C4-2B (cell line): ENCODE measurements at regions not wholly inside any gene's neighbourhood (a gene's known extent, or its start where the extent isn't known, plus 50 kb on each side); places are given as distances from the start of the nearest gene placed in this dataset.

Experiments
- H3K27ac ChIP-seq: fragments of 450-650 bp; 2 replicates; pipeline ENCODE4 v1.5.1; 2017
- ZFX ChIP-seq: fragments of 450-650 bp; IDR thresholded peaks from 2 replicates; pipeline ENCODE4 v1.6.1; 2017
- TF ChIP-seq, protein P1 (sequence below): fragments of 450-650 bp; conservative IDR thresholded peaks from 2 replicates; pipeline ENCODE4 v1.5.1; 2017; ENCODE audit warnings: mild to moderate bottlenecking

DNA sequence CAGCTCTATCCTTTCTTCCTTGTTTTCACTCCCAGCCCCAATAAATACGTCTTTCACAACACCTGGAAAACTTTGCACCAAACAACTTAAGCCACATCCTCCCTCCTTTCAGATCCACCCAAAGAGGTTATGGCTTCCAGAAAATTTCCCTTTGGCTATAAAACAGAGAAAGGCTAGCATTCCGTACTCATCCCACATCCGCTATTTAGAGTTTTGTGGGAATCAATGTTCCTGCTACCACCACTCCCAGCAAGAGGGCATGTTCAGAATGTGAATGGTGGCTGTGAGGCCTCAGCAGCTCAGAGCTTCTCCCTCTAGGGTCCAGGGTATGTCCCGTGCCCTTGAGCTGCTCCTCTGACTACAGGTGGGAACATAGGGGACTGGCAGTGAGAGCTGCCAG, 214.6 kb downstream of the NCK2 start:
- H3K27ac ChIP-seq: no peak overlapping the region
- TF ChIP-seq ZFX: no peak
- TF ChIP-seq, protein P1, sequence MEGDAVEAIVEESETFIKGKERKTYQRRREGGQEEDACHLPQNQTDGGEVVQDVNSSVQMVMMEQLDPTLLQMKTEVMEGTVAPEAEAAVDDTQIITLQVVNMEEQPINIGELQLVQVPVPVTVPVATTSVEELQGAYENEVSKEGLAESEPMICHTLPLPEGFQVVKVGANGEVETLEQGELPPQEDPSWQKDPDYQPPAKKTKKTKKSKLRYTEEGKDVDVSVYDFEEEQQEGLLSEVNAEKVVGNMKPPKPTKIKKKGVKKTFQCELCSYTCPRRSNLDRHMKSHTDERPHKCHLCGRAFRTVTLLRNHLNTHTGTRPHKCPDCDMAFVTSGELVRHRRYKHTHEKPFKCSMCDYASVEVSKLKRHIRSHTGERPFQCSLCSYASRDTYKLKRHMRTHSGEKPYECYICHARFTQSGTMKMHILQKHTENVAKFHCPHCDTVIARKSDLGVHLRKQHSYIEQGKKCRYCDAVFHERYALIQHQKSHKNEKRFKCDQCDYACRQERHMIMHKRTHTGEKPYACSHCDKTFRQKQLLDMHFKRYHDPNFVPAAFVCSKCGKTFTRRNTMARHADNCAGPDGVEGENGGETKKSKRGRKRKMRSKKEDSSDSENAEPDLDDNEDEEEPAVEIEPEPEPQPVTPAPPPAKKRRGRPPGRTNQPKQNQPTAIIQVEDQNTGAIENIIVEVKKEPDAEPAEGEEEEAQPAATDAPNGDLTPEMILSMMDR: no peak

GRCh38 chr2:105954891-105955290, 210.2 kb downstream of the NCK2 start:
- TF ChIP-seq ZFX: no peak
- TF ChIP-seq, protein P1: no peak
- H3K27ac ChIP-seq: no peak overlapping the region

DNA sequence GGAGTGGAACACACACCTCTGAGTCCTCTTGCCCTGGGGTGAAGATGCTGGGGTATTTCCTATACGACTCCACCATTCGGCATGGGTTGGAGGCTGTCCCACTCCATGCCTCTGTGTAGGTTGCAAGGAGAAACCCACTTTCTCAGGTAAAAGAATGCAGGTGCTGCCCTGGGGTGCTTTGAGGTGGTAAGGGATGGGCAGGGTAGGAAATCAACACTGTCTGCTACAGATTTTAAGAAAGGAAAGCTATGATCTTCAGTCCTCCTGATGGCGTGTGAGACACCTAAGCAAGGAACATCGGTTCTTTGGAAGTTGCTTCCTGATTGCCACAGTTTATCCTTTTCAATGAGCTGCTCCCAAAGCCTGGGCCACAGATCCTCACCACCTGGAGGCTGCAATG, 209.2 kb downstream of the NCK2 start:
- no peak overlapping the region for H3K27ac ChIP-seq
- no peak for TF ChIP-seq ZFX
- TF ChIP-seq, protein P1: no peak

DNA sequence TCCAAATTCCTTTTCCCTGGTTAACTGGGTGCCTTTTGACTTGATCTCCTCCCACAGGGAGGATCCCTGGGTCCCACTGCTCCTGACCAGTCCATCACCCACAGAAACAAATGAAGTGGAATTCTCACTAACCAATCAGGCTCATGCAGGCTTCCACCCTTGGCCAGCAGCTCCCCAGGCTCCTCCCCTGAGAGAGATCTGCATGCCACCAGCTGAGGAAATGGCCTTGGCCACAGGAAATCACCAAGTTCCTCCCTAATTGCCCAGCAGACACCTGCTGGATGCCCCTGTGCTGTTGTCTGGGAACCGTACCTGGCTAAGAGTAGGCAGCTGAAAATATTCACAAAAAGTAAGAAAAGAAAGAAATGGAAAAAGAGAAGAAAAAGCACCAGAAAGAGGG, 207.4 kb downstream of the NCK2 start:
- no peak for TF ChIP-seq ZFX
- TF ChIP-seq, protein P1: no peak

GRCh38 chr2:105951384-105951694, 206.6 kb downstream of the NCK2 start:
- no peak overlapping the region for H3K27ac ChIP-seq
- no peak for TF ChIP-seq ZFX

More for the DNA sequence above, 207.4 kb downstream of the NCK2 start:
- no peak overlapping the region for H3K27ac ChIP-seq

DNA sequence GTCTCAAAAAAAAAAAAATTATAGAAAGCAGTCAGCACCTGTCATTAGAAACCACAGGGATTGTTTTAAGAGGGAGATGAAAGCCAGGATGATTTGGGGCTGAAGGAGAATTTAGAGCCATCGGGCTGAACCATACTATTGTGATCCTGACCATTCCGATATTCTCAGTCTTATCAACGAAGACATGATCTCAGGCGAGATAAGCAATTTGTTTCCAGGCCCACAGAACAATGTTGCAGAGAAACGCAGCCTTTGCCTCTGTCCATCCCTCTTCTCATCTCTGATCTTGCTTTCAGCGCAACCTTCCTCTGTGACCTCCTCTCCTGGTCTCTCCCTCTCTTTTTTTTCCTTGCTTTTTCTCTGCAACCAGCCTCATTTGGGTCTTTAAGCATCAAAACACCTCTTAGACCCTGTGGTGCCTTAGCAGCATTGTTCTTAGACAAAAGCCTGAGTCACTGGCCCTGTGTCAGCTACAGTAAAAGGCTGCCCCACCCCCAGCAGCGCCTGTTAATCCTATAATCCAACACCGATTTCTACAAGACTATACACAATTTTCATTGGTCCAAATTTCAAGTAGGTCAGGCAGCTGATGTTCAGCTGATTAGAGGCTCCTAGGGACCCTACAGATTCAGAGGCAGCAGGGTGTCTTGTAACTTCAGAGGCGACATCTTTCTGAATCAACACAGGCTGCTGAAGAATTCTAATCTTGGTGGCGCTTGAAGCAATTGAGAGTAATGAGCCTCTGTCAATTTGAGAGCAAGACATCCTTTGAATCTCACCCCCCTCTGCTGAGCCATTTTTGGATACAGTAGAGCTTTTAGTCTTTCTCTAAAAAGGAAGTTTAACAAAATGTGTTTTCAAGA, 206.0 kb downstream of the NCK2 start:
- H3K27ac ChIP-seq: no peak overlapping the region
- TF ChIP-seq, protein P1: no peak
- no peak for TF ChIP-seq ZFX

DNA sequence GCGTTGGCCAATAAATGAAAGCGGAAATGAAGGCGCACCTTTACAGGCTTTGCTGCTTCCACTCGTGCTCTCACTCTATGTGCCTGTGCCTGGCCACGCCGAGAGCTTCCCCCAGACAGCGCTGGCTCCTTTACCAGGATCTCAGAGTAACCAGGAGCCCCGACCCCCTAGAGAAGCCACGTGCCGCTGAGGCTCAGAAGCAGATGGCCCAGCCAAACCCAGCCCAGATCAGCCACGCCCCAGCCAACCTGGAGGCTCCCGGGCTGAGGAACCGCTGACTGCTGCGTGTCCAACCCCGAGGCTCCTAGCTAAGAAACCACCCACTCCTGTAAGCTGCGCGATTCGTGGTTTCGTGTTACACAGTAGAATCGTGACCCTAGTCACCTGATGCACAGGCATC, 199.3 kb downstream of the NCK2 start:
- no peak for TF ChIP-seq ZFX
- TF ChIP-seq, protein P1: no peak
- no peak overlapping the region for H3K27ac ChIP-seq
